RWPE2 (cell line): ENCODE measurements at regions not wholly inside any gene's neighbourhood (a gene's known extent, or its start where the extent isn't known, plus 50 kb on each side); places are given as distances from the start of the nearest gene placed in this dataset.
"Not testable (repeated sequence)": the region's sequence is repeated elsewhere in the genome, so short reads cannot be mapped to it uniquely, and the experiment has no call there.

Source experiments
- ATAC-seq: fragments of 200-7000 bp; cut with Tn5 transposase; 3 replicates; pipeline ENCODE4 v1.9.1; 2021; ENCODE audit warnings: low read depth
- DNase-seq: peaks from one replicate; pipeline ENCODE4 v3.0.0-alpha.2; 2020; ENCODE audit warnings: low spot score
- H3K27ac ChIP-seq: fragments of 450-650 bp; 2 replicates; pipeline ENCODE4 v1.5.1; 2017; ENCODE audit warnings: mild to moderate bottlenecking; ENCODE audit not compliant: poor library complexity, severe bottlenecking
- H3K27me3 ChIP-seq: fragments of 250-450 bp; sonication (Bioruptor Pico); 2 replicates; pipeline ENCODE4 v1.5.1; 2021; ENCODE audit warnings: mild to moderate bottlenecking, moderate library complexity; ENCODE audit not compliant: insufficient read depth, poor library complexity, severe bottlenecking
- H3K36me3 ChIP-seq: fragments of 250-450 bp; sonication (Bioruptor Pico); 2 replicates; pipeline ENCODE4 v1.5.1; 2020; ENCODE audit warnings: low read depth, mild to moderate bottlenecking, moderate library complexity
- H3K4me1 ChIP-seq: fragments of 250-450 bp; sonication (Bioruptor Pico); 2 replicates; pipeline ENCODE4 v1.5.1; 2021; ENCODE audit warnings: mild to moderate bottlenecking, moderate library complexity; ENCODE audit not compliant: insufficient read depth, poor library complexity, severe bottlenecking
- H3K4me3 ChIP-seq: fragments of 250-450 bp; sonication (Bioruptor Pico); 2 replicates; pipeline ENCODE4 v1.5.1; 2021; ENCODE audit warnings: mild to moderate bottlenecking, moderate library complexity; ENCODE audit not compliant: severe bottlenecking
- H3K9me3 ChIP-seq: fragments of 250-450 bp; sonication (Bioruptor Pico); 2 replicates; pipeline ENCODE4 v1.5.1; 2021; ENCODE audit warnings: mild to moderate bottlenecking, moderate library complexity; ENCODE audit not compliant: severe bottlenecking
- CTCF ChIP-seq: fragments of 450-650 bp; IDR thresholded peaks from one replicate; pipeline ENCODE4 v1.5.1; 2017; ENCODE audit warnings: mild to moderate bottlenecking, moderate library complexity; ENCODE audit not compliant: poor library complexity, severe bottlenecking

- Histone ChIP-seq H3K27me3 (no peaks in the 10 kb centered on the region), H3K9me3 (no peaks in the 10 kb centered on the region), H3K27ac (no peak overlapping the region), H3K4me3 (no peak overlapping the region), H3K36me3 (no peaks in the 10 kb centered on the region), H3K4me1 (peaks cover 7% of the 10 kb centered on the region)
- ATAC-seq (no peak), DNase-seq (no peak)
- TF ChIP-seq CTCF, result no peak
Measured at GRCh38 chrX:13216139-13216538, 103.7 kb downstream of the ATXN3L start.

GRCh38 chrX:13215729-13216128, 104.1 kb downstream of the ATXN3L start:
- Histone ChIP-seq H3K9me3 (no peaks in the 10 kb centered on the region), H3K27ac (no peak overlapping the region), H3K4me3 (no peak overlapping the region), H3K36me3 (no peaks in the 10 kb centered on the region), H3K4me1 (peaks cover 5% of the 10 kb centered on the region), H3K27me3 (no peaks in the 10 kb centered on the region)
- no peak for DNase-seq
- ATAC-seq, result no peak
- no peak for TF ChIP-seq CTCF

- TF ChIP-seq CTCF, result no peak
- Histone ChIP-seq H3K27me3 (no peaks in the 10 kb centered on the region), H3K27ac (no peak overlapping the region), H3K4me1 (no peaks in the 10 kb centered on the region), H3K36me3 (no peaks in the 10 kb centered on the region), H3K9me3 (no peaks in the 10 kb centered on the region), H3K4me3 (no peak overlapping the region)
- no peak for DNase-seq
- ATAC-seq, result no peak
Measured at GRCh38 chrX:13212191-13212651, 107.6 kb downstream of the ATXN3L start.

GRCh38 chrX:13210142-13210541, 109.7 kb downstream of the ATXN3L start:
- not testable (repeated sequence) for H3K9me3 ChIP-seq, H3K27me3 ChIP-seq, H3K27ac ChIP-seq, DNase-seq, H3K4me1 ChIP-seq, H3K4me3 ChIP-seq, ATAC-seq, H3K36me3 ChIP-seq

- not testable (repeated sequence) for DNase-seq, H3K27me3 ChIP-seq, H3K4me1 ChIP-seq, H3K27ac ChIP-seq, H3K9me3 ChIP-seq, ATAC-seq, H3K36me3 ChIP-seq, H3K4me3 ChIP-seq
Measured at GRCh38 chrX:13209704-13210103, 110.1 kb downstream of the ATXN3L start.

GRCh38 chrX:13208281-13208935, 111.4 kb downstream of the ATXN3L start:
- Histone ChIP-seq H3K9me3 (no peaks in the 10 kb centered on the region), H3K4me3 (no peak overlapping the region), H3K36me3 (no peaks in the 10 kb centered on the region), H3K4me1 (no peaks in the 10 kb centered on the region), H3K27ac (no peak overlapping the region), H3K27me3 (no peaks in the 10 kb centered on the region)
- TF ChIP-seq CTCF, result no peak
- ATAC-seq (no peak), DNase-seq (no peak)
